ENCODE measurements at regions not wholly inside any gene's neighbourhood (a gene's known extent, or its start where the extent isn't known, plus 50 kb on each side); places are given as distances from the start of the nearest gene placed in this dataset.

DNA sequence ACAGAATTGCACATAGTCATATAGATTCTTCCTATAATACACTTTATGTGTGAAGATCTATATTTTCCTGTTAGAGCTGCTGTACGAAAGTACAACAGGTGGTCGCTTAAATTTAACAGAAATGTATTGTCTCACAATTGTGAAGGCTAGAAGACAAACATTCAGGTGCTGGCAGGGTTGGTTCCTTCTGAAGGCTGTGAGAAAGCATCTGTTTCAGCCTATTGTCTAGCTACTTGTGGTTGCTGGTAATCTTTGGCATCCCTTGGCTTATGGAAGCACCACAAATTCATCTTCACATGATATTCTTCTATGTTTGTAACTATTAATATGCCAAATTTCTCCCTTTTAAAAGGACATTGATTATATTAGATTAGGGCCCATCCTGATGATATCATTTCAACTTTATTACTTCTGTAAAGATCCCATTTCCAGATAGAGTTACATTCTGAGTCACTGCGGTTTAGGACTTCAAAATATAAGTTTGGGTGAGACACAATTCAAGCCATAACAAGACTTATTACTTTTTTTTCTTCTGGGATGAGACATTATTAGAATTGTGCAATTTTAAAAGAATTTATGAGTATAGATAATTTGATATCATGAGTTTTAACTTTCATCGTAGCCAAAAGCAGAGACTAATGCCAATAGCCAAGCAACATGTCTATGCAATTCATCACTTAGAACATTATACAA lies 248.1 kb upstream of the BCHE start:
- H3K4me1 ChIP-seq (ENCODE audit: control insufficient read depth, insufficient read depth, low read length) = no peaks in the 10 kb centered on the region
- no peak for DNase-seq (ENCODE audit: low read depth, low spot score)
- no CpG with 5 or more reads among the region's 4 CpGs for WGBS (ENCODE audit: insufficient coverage, insufficient read length)
- H3K27ac ChIP-seq (ENCODE audit: low read length) = no peak overlapping the region
- H3K36me3 ChIP-seq (ENCODE audit: control insufficient read depth, insufficient read depth, low read length) = no peaks in the 10 kb centered on the region
- H3K27me3 ChIP-seq (ENCODE audit: control insufficient read depth, insufficient read depth, low read length) = no peaks in the 10 kb centered on the region
- H3K4me3 ChIP-seq (ENCODE audit: low read length) = no peak overlapping the region
- H3K9me3 ChIP-seq (ENCODE audit: control insufficient read depth, insufficient read depth, low read length) = no peaks in the 10 kb centered on the region

DNA sequence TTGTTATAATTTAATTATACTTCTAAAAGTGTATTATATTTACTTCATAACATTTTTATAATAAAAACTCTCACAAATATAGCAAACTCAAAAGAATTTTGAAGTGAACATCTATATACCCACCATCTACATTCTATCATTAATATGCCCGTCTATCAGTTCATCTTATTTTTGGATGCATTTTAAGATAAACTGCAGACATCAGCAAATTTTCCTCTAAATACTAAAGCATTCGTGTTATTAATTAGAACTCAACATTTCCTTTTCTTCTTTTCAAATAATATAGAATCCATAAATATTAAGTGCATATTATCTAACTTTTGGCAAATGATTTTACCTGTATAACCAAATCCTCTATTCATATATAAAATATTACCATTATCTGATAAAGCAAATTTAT lies 242.9 kb upstream of the BCHE start:
- Histone ChIP-seq H3K27ac (ENCODE audit: low read length) (no peak overlapping the region), H3K9me3 (ENCODE audit: control insufficient read depth, insufficient read depth, low read length) (no peaks in the 10 kb centered on the region), H3K4me3 (ENCODE audit: low read length) (no peak overlapping the region), H3K4me1 (ENCODE audit: control insufficient read depth, insufficient read depth, low read length) (no peaks in the 10 kb centered on the region), H3K36me3 (ENCODE audit: control insufficient read depth, insufficient read depth, low read length) (no peaks in the 10 kb centered on the region), H3K27me3 (ENCODE audit: control insufficient read depth, insufficient read depth, low read length) (no peaks in the 10 kb centered on the region)
- DNase-seq (ENCODE audit: low read depth, low spot score) = no peak
- 100% methylated on average over 1 of the region's 2 CpGs for WGBS (ENCODE audit: insufficient coverage, insufficient read length)

DNA sequence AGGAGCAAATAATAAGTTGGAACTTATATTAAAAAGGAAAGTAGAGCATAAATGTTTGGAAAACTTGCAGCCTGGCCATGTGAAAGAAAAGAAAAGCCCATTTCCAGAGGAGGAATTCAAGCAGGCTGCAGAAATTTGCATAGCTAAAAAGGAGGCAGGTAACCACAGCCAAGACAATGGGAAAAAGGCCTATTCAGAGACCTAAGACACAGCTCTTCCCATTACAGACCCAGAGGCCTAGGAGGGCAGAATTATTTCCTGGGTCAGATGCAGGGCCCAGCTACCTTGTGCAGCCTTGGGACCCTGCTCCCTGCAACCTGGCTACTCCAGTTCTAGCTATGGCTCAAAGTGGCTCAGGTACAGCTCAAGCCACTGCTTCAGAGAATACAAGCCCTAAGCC lies 234.6 kb upstream of the BCHE start:
- Histone ChIP-seq H3K27ac (ENCODE audit: low read length) (no peak overlapping the region), H3K9me3 (ENCODE audit: control insufficient read depth, insufficient read depth, low read length) (no peaks in the 10 kb centered on the region), H3K4me3 (ENCODE audit: low read length) (no peak overlapping the region), H3K36me3 (ENCODE audit: control insufficient read depth, insufficient read depth, low read length) (no peaks in the 10 kb centered on the region), H3K4me1 (ENCODE audit: control insufficient read depth, insufficient read depth, low read length) (no peaks in the 10 kb centered on the region), H3K27me3 (ENCODE audit: control insufficient read depth, insufficient read depth, low read length) (no peaks in the 10 kb centered on the region)
- no peak for DNase-seq (ENCODE audit: low read depth, low spot score)

DNA sequence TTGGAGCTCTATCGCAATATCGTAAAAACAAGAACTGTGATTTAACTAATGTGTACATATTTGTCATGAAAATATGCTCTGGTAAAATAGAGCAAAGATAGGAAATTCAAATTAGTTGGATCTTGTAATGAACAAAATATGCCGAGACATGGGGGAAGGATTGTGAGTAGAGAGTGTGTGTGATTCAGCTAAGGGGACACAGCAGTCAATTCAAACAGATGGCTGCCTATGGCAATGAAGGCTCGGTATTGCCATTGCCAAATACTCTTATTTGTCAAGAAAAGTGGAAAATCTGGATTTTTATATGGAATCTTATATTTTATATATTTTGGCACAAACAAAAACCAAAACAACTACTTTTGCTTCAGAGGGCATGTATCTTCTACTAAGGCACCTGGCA lies 227.3 kb upstream of the BCHE start:
- no peak overlapping the region for H3K27ac ChIP-seq (ENCODE audit: low read length)
- WGBS (ENCODE audit: insufficient coverage, insufficient read length) = no CpG with 5 or more reads among the region's 4 CpGs

DNA sequence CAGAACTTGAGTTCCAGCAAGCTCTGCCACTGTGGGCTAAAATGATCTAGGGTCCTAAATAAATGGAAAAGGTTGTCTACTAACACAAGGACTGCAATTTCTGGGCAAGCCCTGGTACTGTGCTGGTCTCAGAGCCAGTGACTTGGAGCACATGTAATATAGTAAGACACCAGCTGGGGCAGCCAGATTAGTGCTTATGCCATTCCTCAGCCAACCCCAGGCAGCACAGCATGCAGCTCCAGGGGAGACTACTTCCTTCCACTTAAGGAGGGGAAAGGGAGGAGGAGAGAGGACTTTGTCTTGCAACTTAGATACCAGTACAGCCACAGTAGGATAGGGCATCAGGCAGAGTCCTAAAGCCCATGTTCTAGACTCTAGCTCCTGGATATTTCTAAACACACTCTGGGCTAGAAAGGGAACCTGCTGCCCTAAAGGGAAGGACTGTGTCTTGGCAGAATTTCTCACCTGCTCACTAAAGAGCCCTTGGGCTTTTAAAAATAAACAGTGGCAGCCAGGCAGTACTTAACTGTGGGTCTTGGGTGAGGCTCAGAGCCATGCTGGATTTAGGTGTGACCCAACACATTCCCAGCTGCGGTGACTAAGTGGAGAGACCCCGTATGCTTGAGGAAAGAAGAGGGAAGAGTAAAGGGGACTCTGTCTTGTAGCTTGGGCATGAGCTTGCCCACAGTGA lies 223.7 kb upstream of the BCHE start:
- no CpG with 5 or more reads among the region's 2 CpGs for WGBS (ENCODE audit: insufficient coverage, insufficient read length)

More for the DNA sequence above, 227.3 kb upstream of the BCHE start:
- Histone ChIP-seq H3K4me3 (ENCODE audit: low read length) (no peak overlapping the region), H3K4me1 (ENCODE audit: control insufficient read depth, insufficient read depth, low read length) (no peaks in the 10 kb centered on the region), H3K36me3 (ENCODE audit: control insufficient read depth, insufficient read depth, low read length) (no peaks in the 10 kb centered on the region), H3K27me3 (ENCODE audit: control insufficient read depth, insufficient read depth, low read length) (no peaks in the 10 kb centered on the region), H3K9me3 (ENCODE audit: control insufficient read depth, insufficient read depth, low read length) (no peaks in the 10 kb centered on the region)
- DNase-seq (ENCODE audit: low read depth, low spot score) = no peak

DNA sequence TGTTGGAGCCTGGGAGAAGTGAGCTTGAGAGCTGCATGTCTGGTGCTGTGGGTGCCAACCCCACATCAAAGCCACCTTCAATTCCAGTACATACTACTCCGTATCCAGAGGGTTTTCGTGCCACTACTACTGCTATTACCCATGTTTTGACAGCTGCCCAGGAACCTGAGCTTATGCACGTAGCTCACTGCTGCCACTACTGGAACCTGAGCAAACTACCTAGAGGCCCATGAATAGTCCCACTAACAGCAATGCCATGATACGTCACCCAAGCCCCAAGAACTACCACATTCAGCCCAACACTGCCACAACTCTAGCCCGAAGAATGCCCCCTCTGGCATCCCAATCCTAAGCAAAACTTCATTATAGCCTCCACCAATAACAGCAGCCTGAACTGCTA lies 215.2 kb upstream of the BCHE start:
- no peaks in the 10 kb centered on the region for H3K36me3 ChIP-seq (ENCODE audit: control insufficient read depth, insufficient read depth, low read length)
- no peaks in the 10 kb centered on the region for H3K9me3 ChIP-seq (ENCODE audit: control insufficient read depth, insufficient read depth, low read length)
- H3K27ac ChIP-seq (ENCODE audit: low read length) = no peak overlapping the region
- H3K27me3 ChIP-seq (ENCODE audit: control insufficient read depth, insufficient read depth, low read length) = no peaks in the 10 kb centered on the region
- H3K4me1 ChIP-seq (ENCODE audit: control insufficient read depth, insufficient read depth, low read length) = no peaks in the 10 kb centered on the region
- no peak for DNase-seq (ENCODE audit: low read depth, low spot score)
- H3K4me3 ChIP-seq (ENCODE audit: low read length) = no peak overlapping the region
- WGBS (ENCODE audit: insufficient coverage, insufficient read length) = no CpG with 5 or more reads among the region's 5 CpGs

More for the DNA sequence above, 223.7 kb upstream of the BCHE start:
- Histone ChIP-seq H3K36me3 (ENCODE audit: control insufficient read depth, insufficient read depth, low read length) (no peaks in the 10 kb centered on the region), H3K4me3 (ENCODE audit: low read length) (no peak overlapping the region), H3K4me1 (ENCODE audit: control insufficient read depth, insufficient read depth, low read length) (no peaks in the 10 kb centered on the region), H3K27ac (ENCODE audit: low read length) (no peak overlapping the region), H3K9me3 (ENCODE audit: control insufficient read depth, insufficient read depth, low read length) (no peaks in the 10 kb centered on the region), H3K27me3 (ENCODE audit: control insufficient read depth, insufficient read depth, low read length) (no peaks in the 10 kb centered on the region)
- no peak for DNase-seq (ENCODE audit: low read depth, low spot score)

DNA sequence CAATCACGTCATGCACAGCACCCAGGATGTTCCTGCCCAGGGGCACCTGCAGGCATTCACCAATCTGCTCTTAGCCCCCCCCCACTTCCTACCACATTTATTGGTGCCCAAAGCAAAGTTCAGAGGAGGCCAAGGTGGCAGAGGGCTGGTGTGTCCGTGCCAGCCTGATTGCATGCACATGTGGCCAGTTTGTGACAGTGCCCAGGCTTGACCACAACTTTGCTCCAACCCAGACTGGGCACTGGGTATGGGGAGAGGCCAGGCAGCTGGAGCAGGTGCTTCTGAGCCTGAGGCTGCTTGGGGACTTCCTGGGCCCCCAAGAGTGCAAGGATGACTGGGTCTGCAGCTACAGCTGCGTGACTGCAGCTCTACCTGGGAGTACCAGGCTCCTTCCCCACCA lies 192.3 kb upstream of the BCHE start:
- WGBS (ENCODE audit: insufficient coverage, insufficient read length) = no CpG with 5 or more reads among the region's 3 CpGs
- Histone ChIP-seq H3K4me3 (ENCODE audit: low read length) (no peak overlapping the region), H3K27me3 (ENCODE audit: control insufficient read depth, insufficient read depth, low read length) (no peaks in the 10 kb centered on the region), H3K27ac (ENCODE audit: low read length) (no peak overlapping the region), H3K9me3 (ENCODE audit: control insufficient read depth, insufficient read depth, low read length) (no peaks in the 10 kb centered on the region), H3K4me1 (ENCODE audit: control insufficient read depth, insufficient read depth, low read length) (no peaks in the 10 kb centered on the region), H3K36me3 (ENCODE audit: control insufficient read depth, insufficient read depth, low read length) (no peaks in the 10 kb centered on the region)
- DNase-seq (ENCODE audit: low read depth, low spot score) = no peak

DNA sequence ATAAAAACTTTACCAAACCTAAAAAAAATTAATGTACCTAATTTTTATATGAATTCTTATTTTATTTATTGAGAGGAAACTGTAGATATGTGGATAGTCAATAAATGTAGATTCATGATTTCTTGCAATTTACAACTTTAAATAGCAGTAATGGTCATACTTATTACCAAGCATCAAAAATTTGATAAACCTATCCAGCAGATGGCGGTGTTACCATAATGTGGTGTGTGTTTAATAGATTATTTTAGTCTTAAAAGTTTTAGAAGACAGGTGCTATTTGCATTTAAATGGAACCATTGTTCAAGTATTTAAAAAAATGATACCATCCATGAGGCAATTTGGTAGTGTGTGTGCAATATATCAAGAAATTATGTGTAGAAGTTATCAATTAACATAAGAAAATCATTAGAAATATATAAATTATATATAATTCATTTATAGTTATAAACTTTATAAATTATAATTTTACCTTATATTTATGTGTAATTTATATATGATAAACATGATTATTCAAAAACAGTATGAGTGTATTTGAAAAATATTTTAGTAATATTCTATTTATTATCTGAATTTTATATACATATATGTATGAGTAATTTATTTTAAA lies 176.0 kb upstream of the BCHE start:
- Histone ChIP-seq H3K36me3 (ENCODE audit: control insufficient read depth, insufficient read depth, low read length) (no peaks in the 10 kb centered on the region), H3K4me1 (ENCODE audit: control insufficient read depth, insufficient read depth, low read length) (no peaks in the 10 kb centered on the region), H3K9me3 (ENCODE audit: control insufficient read depth, insufficient read depth, low read length) (no peaks in the 10 kb centered on the region), H3K4me3 (ENCODE audit: low read length) (no peak overlapping the region), H3K27me3 (ENCODE audit: control insufficient read depth, insufficient read depth, low read length) (no peaks in the 10 kb centered on the region), H3K27ac (ENCODE audit: low read length) (no peak overlapping the region)
- peak; percentile 5 for DNase-seq (ENCODE audit: low read depth, low spot score)
- no CpG with 5 or more reads among the region's 1 CpG for WGBS (ENCODE audit: insufficient coverage, insufficient read length)

DNA sequence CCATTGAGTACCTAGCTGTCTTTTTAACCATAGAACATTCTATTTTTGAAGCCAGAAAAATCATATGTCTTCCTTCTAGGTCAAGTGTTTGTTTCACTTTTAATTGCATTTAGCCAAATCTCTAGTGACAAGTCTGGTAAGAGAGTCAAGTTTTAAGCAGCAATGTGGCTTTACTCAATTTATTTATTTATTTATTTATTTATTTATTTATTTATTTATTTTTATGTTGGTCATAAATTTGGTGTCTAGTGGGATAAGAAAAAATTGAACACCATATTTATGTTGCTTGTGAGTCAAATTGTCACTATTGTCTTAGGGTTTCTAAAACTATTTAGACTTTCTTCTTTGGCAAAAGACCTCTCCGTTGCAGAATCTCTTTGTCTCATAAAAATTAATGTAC lies 174.5 kb upstream of the BCHE start:
- no peaks in the 10 kb centered on the region for H3K4me1 ChIP-seq (ENCODE audit: control insufficient read depth, insufficient read depth, low read length)
- no CpG with 5 or more reads among the region's 1 CpG for WGBS (ENCODE audit: insufficient coverage, insufficient read length)
- H3K4me3 ChIP-seq (ENCODE audit: low read length) = no peak overlapping the region
- no peak overlapping the region for H3K27ac ChIP-seq (ENCODE audit: low read length)
- H3K27me3 ChIP-seq (ENCODE audit: control insufficient read depth, insufficient read depth, low read length) = no peaks in the 10 kb centered on the region
- H3K9me3 ChIP-seq (ENCODE audit: control insufficient read depth, insufficient read depth, low read length) = no peaks in the 10 kb centered on the region
- DNase-seq (ENCODE audit: low read depth, low spot score) = no peak
- no peaks in the 10 kb centered on the region for H3K36me3 ChIP-seq (ENCODE audit: control insufficient read depth, insufficient read depth, low read length)

DNA sequence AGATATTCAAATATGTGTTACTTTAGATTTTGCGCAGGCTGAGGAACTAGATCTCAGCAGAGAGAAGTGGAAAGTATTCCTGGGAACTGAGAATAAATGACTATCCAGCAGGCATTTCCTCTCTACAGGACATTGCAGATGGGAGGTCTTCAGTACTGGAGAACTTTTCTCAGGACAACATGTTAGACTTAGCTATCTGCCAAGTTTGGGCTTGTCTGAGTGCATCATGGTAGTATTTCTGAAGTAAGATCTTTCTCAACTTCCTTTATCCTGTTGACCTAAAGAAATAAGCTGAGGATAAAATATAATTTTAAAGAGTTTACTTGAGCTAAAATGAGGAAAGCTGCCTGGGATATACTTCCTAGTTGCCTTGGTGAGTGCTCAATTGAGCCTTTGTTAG lies 167.9 kb upstream of the BCHE start:
- Histone ChIP-seq H3K9me3 (ENCODE audit: control insufficient read depth, insufficient read depth, low read length) (no peaks in the 10 kb centered on the region), H3K4me3 (ENCODE audit: low read length) (no peak overlapping the region), H3K36me3 (ENCODE audit: control insufficient read depth, insufficient read depth, low read length) (no peaks in the 10 kb centered on the region), H3K4me1 (ENCODE audit: control insufficient read depth, insufficient read depth, low read length) (no peaks in the 10 kb centered on the region), H3K27me3 (ENCODE audit: control insufficient read depth, insufficient read depth, low read length) (no peaks in the 10 kb centered on the region), H3K27ac (ENCODE audit: low read length) (no peak overlapping the region)
- no peak for DNase-seq (ENCODE audit: low read depth, low spot score)
- no CpG with 5 or more reads among the region's 1 CpG for WGBS (ENCODE audit: insufficient coverage, insufficient read length)

DNA sequence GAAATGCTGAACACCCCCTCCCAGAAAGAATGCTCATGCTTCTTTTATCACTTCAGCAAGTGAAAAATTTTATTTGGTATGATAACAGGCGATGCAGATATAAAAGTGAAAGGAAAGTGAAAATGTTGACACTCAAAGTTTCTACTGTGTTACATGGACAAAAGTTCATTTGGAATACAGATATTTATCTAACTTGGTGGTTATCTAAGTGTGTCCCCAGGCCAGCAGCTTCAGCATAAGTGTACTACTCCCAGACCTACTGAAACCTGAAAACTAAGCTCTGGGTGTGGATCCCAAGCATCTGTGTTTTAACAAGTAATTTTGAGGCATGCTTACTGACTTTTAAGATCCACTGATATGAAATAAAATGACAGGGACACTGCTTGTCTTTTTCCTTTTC lies 157.1 kb upstream of the BCHE start:
- Histone ChIP-seq H3K27ac (ENCODE audit: low read length) (no peak overlapping the region), H3K4me1 (ENCODE audit: control insufficient read depth, insufficient read depth, low read length) (no peaks in the 10 kb centered on the region), H3K36me3 (ENCODE audit: control insufficient read depth, insufficient read depth, low read length) (no peaks in the 10 kb centered on the region), H3K4me3 (ENCODE audit: low read length) (no peak overlapping the region), H3K9me3 (ENCODE audit: control insufficient read depth, insufficient read depth, low read length) (no peaks in the 10 kb centered on the region), H3K27me3 (ENCODE audit: control insufficient read depth, insufficient read depth, low read length) (no peaks in the 10 kb centered on the region)
- no peak for DNase-seq (ENCODE audit: low read depth, low spot score)
- WGBS (ENCODE audit: insufficient coverage, insufficient read length) = no CpG with 5 or more reads among the region's 1 CpG

Data from iPS DF 6.9 (cell line).